ENCODE measurements at regions not wholly inside any gene's neighbourhood (a gene's known extent, or its start where the extent isn't known, plus 50 kb on each side); places are given as distances from the start of the nearest gene placed in this dataset.

- TF ChIP-seq SUZ12 (IDR thresholded peaks at IDR 0.05; ENCODE audit: extremely low read depth, insufficient read depth, insufficient read length), result no peak
- TF ChIP-seq YY1 (IDR thresholded peaks at IDR 0.05; ENCODE audit: insufficient read depth, insufficient read length), result no peak
- TF ChIP-seq ZNF274 (IDR thresholded peaks at IDR 0.05; ENCODE audit: low read depth, low read length), result no peak
These were observed 158.5 kb downstream of the MID1IP1 start for GRCh38 chrX:38959736-38960135.

All from NT2/D1 (cell line).